H9 (cell line): ENCODE measurements at regions not wholly inside any gene's neighbourhood (a gene's known extent, or its start where the extent isn't known, plus 50 kb on each side); places are given as distances from the start of the nearest gene placed in this dataset.

ENCODE experiments used
- DNase-seq: peaks from one replicate; pipeline ENCODE4 v3.0.0-alpha.2; 2017
- H2AFZ ChIP-seq: one replicate; pipeline ENCODE4 v1.6.1; 2013; ENCODE audit warnings: mild to moderate bottlenecking, low read length, control low read depth, moderate library complexity
- H2AK5ac ChIP-seq: 2 replicates; pipeline ENCODE4 v1.6.1; 2013; ENCODE audit warnings: low read length, control low read depth, mixed read lengths; ENCODE audit not compliant: insufficient read length
- H2BK120ac ChIP-seq: one replicate; pipeline ENCODE4 v1.6.1; 2013; ENCODE audit warnings: low read depth, mild to moderate bottlenecking, low read length, control low read depth, inconsistent platforms; ENCODE audit not compliant: poor library complexity, severe bottlenecking
- H2BK12ac ChIP-seq: 2 replicates; pipeline ENCODE4 v1.6.1; 2013; ENCODE audit warnings: low read length, control low read depth, mixed read lengths, low read depth; ENCODE audit not compliant: insufficient read length
- H2BK15ac ChIP-seq: 2 replicates; pipeline ENCODE4 v1.6.1; 2013; ENCODE audit warnings: low read depth, low read length, control low read depth
- H2BK20ac ChIP-seq: one replicate; pipeline ENCODE4 v1.6.1; 2013; ENCODE audit warnings: low read depth, mild to moderate bottlenecking, low read length, control low read depth, inconsistent platforms; ENCODE audit not compliant: poor library complexity, severe bottlenecking
- H2BK5ac ChIP-seq: 2 replicates; pipeline ENCODE4 v1.6.1; 2013; ENCODE audit warnings: low read length, control low read depth, mixed read lengths; ENCODE audit not compliant: insufficient read length
- H3K14ac ChIP-seq: 2 replicates; pipeline ENCODE4 v1.6.1; 2013; ENCODE audit warnings: low read length, control low read depth; ENCODE audit not compliant: insufficient read depth
- H3K18ac ChIP-seq: 2 replicates; pipeline ENCODE4 v1.6.1; 2013; ENCODE audit warnings: low read depth, mild to moderate bottlenecking, mixed read lengths, low read length, control low read depth; ENCODE audit not compliant: insufficient read length
- H3K23ac ChIP-seq: 2 replicates; pipeline ENCODE4 v1.6.1; 2013; ENCODE audit warnings: low read length, control low read depth, mixed read lengths, low read depth; ENCODE audit not compliant: insufficient read length
- H3K23me2 ChIP-seq: 2 replicates; pipeline ENCODE4 v1.6.1; 2013; ENCODE audit warnings: low read depth, mild to moderate bottlenecking, mixed read lengths, low read length, control low read depth; ENCODE audit not compliant: insufficient read length, poor library complexity, severe bottlenecking
- H3K27ac ChIP-seq: 2 replicates; pipeline ENCODE4 v1.5.1; 2013; ENCODE audit warnings: low read length, control low read depth, mixed read lengths, low read depth; ENCODE audit not compliant: insufficient read length
- H3K27me3 ChIP-seq: 2 replicates; pipeline ENCODE4 v1.6.1; 2013; ENCODE audit warnings: low read length, control low read depth, inconsistent platforms; ENCODE audit not compliant: insufficient read depth
- H3K4ac ChIP-seq: 2 replicates; pipeline ENCODE4 v1.6.1; 2013; ENCODE audit warnings: low read depth, mild to moderate bottlenecking, control low read depth, inconsistent platforms, low read length, moderate library complexity
- H3K4me1 ChIP-seq: 2 replicates; pipeline ENCODE4 v1.6.1; 2013; ENCODE audit warnings: low read length, control low read depth, inconsistent platforms; ENCODE audit not compliant: insufficient read depth
- H3K4me2 ChIP-seq: 2 replicates; pipeline ENCODE4 v1.6.1; 2013; ENCODE audit warnings: low read length, control low read depth, mixed read lengths; ENCODE audit not compliant: insufficient read length, insufficient read depth
- H3K56ac ChIP-seq: 2 replicates; pipeline ENCODE4 v1.6.1; 2013; ENCODE audit warnings: low read depth, mild to moderate bottlenecking, mixed read lengths, low read length, control low read depth; ENCODE audit not compliant: insufficient read length
- H3K79me1 ChIP-seq: 2 replicates; pipeline ENCODE4 v1.6.1; 2013; ENCODE audit warnings: low read depth, mild to moderate bottlenecking, moderate library complexity, low read length, control low read depth, inconsistent platforms; ENCODE audit not compliant: insufficient read depth, poor library complexity, severe bottlenecking
- H3K79me2 ChIP-seq: 2 replicates; pipeline ENCODE4 v1.6.1; 2013; ENCODE audit warnings: low read length, control low read depth, inconsistent platforms; ENCODE audit not compliant: insufficient read depth
- H3K9ac ChIP-seq: 2 replicates; pipeline ENCODE4 v1.6.1; 2013; ENCODE audit warnings: low read length, control low read depth, mixed read lengths; ENCODE audit not compliant: insufficient read length; ENCODE audit errors: extremely low read depth
- H3K9me3 ChIP-seq: one replicate; pipeline ENCODE4 v1.6.1; 2013; ENCODE audit warnings: low read depth, low read length, inconsistent platforms; ENCODE audit not compliant: control insufficient read depth
- H3T11ph ChIP-seq: one replicate; pipeline ENCODE4 v1.6.1; 2013; ENCODE audit warnings: mild to moderate bottlenecking, low read length, control low read depth, inconsistent platforms
- H4K20me1 ChIP-seq: one replicate; pipeline ENCODE4 v1.6.1; 2013; ENCODE audit not compliant: control insufficient read depth, insufficient read length, insufficient read depth
- H4K5ac ChIP-seq: 2 replicates; pipeline ENCODE4 v1.6.1; 2013; ENCODE audit warnings: low read depth, mild to moderate bottlenecking, mixed read lengths, low read length, control low read depth; ENCODE audit not compliant: insufficient read length
- H4K8ac ChIP-seq: replicated peaks from 2 replicates; pipeline ENCODE4 v1.6.1; 2013; ENCODE audit warnings: low read length, control low read depth, mixed read lengths, low read depth; ENCODE audit not compliant: insufficient read length
- H4K91ac ChIP-seq: 2 replicates; pipeline ENCODE4 v1.6.1; 2013; ENCODE audit warnings: low read depth, mild to moderate bottlenecking, moderate library complexity, mixed read lengths, low read length, control low read depth; ENCODE audit not compliant: insufficient read length
- H3K27ac Mint-ChIP-seq, 3 experiments: 2 replicates in 2 of 3; 3 replicates in 1 of 3; pipeline ENCODE4 v1.8.0; 2020 to 2021; ENCODE audit warnings: mixed read lengths in 3 of 3, mild to moderate bottlenecking in 1 of 3, moderate library complexity in 1 of 3
- H3K27me3 Mint-ChIP-seq: 2 replicates; pipeline ENCODE4 v1.8.0; 2021; ENCODE audit warnings: low read depth, mild to moderate bottlenecking, moderate library complexity, mixed read lengths
- H3K36me3 Mint-ChIP-seq, 3 experiments: 2 replicates in 2 of 3; 3 replicates in 1 of 3; pipeline ENCODE4 v1.8.0; 2020 to 2021; ENCODE audit warnings: low read depth in 3 of 3, mixed read lengths in 3 of 3; ENCODE audit not compliant: insufficient read depth in 1 of 3
- H3K4me1 Mint-ChIP-seq, 2 experiments: 2 replicates each; pipeline ENCODE4 v1.8.0; 2020; ENCODE audit warnings: mixed read lengths in 2 of 2
- H3K4me3 Mint-ChIP-seq, 2 experiments: 2 replicates in 1 of 2; 3 replicates in 1 of 2; pipeline ENCODE4 v1.8.0; 2020 to 2021; ENCODE audit warnings: mild to moderate bottlenecking in 2 of 2, mixed read lengths in 2 of 2, moderate library complexity in 1 of 2
- H3K9me3 Mint-ChIP-seq, 2 experiments: 2 replicates in 1 of 2; 3 replicates in 1 of 2; pipeline ENCODE4 v1.8.0; 2020; ENCODE audit warnings: mild to moderate bottlenecking in 2 of 2, mixed read lengths in 2 of 2, moderate library complexity in 1 of 2
- WGBS: extraction: QIAGEN DNeasy Blood & Tissue Kit; methylation state at CpG from one replicate; pipeline ENCODE4 v1.1.7; 2013; ENCODE audit warnings: missing lambda C conversion rate, low lambda C conversion rate, mixed read lengths; ENCODE audit not compliant: insufficient read length; ENCODE audit errors: extremely low coverage; 5-methylcytosine and 5-hydroxymethylcytosine counted together
- TF ChIP-seq, protein P1 (sequence below): fragments of 200-600 bp; sonication (generic); conservative IDR thresholded peaks from 3 replicates; pipeline ENCODE4 v1.8.0; 2021; ENCODE audit warnings: antibody characterized with exemption, mild to moderate bottlenecking

DNA sequence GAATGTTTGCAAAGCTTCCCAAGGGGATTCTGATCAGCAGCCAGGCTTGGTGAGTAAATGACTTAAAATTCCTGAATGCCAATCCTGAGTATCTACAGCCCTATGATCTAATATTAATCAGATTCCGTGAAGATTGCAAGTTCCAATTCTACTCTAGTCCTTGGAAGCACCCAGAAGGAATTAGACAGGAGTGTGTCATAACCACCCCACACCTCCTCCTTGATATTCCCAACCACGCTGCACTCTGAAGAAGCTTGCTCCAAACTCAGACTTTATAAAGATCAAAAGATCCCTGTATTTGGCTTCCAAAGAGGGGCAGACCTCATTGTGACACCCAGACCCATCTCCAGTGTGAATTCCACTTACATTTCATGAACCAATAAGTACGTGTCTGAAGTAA lies 306.0 kb downstream of the BCL11B start:
- no CpG with 5 or more reads among the region's 3 CpGs for WGBS
- H3K79me2 ChIP-seq: no peaks in the 10 kb centered on the region
- H4K8ac ChIP-seq: no peak overlapping the region
- no peak overlapping the region for H2BK120ac ChIP-seq
- H3K23me2 ChIP-seq: no peaks in the 10 kb centered on the region
- H3K18ac ChIP-seq: no peak overlapping the region
- DNase-seq: no peak
- H3K23ac ChIP-seq: no peak overlapping the region
- H3K4me1 ChIP-seq: no peaks in the 10 kb centered on the region
- no peaks in the 10 kb centered on the region for H3K79me1 ChIP-seq
- H2BK15ac ChIP-seq: no peak overlapping the region
- no peak overlapping the region for H2BK12ac ChIP-seq
- TF ChIP-seq, protein P1, sequence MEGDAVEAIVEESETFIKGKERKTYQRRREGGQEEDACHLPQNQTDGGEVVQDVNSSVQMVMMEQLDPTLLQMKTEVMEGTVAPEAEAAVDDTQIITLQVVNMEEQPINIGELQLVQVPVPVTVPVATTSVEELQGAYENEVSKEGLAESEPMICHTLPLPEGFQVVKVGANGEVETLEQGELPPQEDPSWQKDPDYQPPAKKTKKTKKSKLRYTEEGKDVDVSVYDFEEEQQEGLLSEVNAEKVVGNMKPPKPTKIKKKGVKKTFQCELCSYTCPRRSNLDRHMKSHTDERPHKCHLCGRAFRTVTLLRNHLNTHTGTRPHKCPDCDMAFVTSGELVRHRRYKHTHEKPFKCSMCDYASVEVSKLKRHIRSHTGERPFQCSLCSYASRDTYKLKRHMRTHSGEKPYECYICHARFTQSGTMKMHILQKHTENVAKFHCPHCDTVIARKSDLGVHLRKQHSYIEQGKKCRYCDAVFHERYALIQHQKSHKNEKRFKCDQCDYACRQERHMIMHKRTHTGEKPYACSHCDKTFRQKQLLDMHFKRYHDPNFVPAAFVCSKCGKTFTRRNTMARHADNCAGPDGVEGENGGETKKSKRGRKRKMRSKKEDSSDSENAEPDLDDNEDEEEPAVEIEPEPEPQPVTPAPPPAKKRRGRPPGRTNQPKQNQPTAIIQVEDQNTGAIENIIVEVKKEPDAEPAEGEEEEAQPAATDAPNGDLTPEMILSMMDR: no peak
- Mint-ChIP-seq H3K4me1 (peaks cover 5 to 14% of the 10 kb centered on the region in 2 experiments; a peak in 3 of 4 replicates), H3K27ac (no peak overlapping the region), H3K4me3 (no peak overlapping the region), H3K36me3 (no peaks in the 10 kb centered on the region; a peak in 1 of 7 replicates), H3K9me3 (no peaks in the 10 kb centered on the region), H3K27me3 (peaks cover 4% of the 10 kb centered on the region)
- no peak overlapping the region for H4K5ac ChIP-seq
- H4K91ac ChIP-seq: no peak overlapping the region
- no peak overlapping the region for H3K27ac ChIP-seq
- H2BK20ac ChIP-seq: no peak overlapping the region
- no peaks in the 10 kb centered on the region for H3K27me3 ChIP-seq
- H4K20me1 ChIP-seq: no peaks in the 10 kb centered on the region
- no peak overlapping the region for H2BK5ac ChIP-seq
- H3T11ph ChIP-seq: no peak overlapping the region
- no peak overlapping the region for H3K9ac ChIP-seq
- no peak overlapping the region for H3K56ac ChIP-seq
- H3K4me2 ChIP-seq: no peak overlapping the region
- H2AFZ ChIP-seq: no peak overlapping the region
- no peaks in the 10 kb centered on the region for H3K9me3 ChIP-seq
- H2AK5ac ChIP-seq: no peak overlapping the region
- no peak overlapping the region for H3K14ac ChIP-seq
- no peak overlapping the region for H3K4ac ChIP-seq
